ENCODE measurements at regions not wholly inside any gene's neighbourhood (a gene's known extent, or its start where the extent isn't known, plus 50 kb on each side); places are given as distances from the start of the nearest gene placed in this dataset.

- TF ChIP-seq, protein P1, sequence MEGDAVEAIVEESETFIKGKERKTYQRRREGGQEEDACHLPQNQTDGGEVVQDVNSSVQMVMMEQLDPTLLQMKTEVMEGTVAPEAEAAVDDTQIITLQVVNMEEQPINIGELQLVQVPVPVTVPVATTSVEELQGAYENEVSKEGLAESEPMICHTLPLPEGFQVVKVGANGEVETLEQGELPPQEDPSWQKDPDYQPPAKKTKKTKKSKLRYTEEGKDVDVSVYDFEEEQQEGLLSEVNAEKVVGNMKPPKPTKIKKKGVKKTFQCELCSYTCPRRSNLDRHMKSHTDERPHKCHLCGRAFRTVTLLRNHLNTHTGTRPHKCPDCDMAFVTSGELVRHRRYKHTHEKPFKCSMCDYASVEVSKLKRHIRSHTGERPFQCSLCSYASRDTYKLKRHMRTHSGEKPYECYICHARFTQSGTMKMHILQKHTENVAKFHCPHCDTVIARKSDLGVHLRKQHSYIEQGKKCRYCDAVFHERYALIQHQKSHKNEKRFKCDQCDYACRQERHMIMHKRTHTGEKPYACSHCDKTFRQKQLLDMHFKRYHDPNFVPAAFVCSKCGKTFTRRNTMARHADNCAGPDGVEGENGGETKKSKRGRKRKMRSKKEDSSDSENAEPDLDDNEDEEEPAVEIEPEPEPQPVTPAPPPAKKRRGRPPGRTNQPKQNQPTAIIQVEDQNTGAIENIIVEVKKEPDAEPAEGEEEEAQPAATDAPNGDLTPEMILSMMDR (IDR thresholded peaks at IDR 0.05; ENCODE audit: borderline replicate concordance, insufficient read depth, low read depth, low read length): no peak
- H3K4me3 ChIP-seq (ENCODE audit: low read depth, low read length): no peak overlapping the region
Measured at GRCh38 chr3:104594491-104594890, 772.2 kb upstream of the ALCAM start.

DNA sequence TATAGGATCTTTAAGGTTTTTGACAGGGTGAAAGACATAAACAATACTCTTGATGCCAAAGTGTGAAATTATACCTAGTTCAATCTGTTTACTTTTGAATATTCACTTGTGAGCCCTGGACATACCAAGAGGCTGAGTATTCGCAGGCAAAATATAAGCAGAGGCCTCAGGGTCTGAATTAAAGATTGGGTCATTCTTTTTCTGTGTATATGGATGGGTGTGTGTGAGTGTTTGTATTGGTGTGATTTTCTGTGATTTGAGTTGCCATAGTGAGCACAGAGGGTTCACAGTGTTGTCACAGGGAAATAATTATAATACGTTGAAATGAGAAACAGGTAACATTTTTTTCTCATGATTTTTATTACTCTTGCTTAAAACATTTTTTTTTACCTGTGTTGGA is 770.7 kb upstream of the ALCAM start:
- TF ChIP-seq, protein P1 (IDR thresholded peaks at IDR 0.05; ENCODE audit: borderline replicate concordance, insufficient read depth, low read depth, low read length): no peak
- no peak overlapping the region for H3K4me3 ChIP-seq (ENCODE audit: low read depth, low read length)

DNA sequence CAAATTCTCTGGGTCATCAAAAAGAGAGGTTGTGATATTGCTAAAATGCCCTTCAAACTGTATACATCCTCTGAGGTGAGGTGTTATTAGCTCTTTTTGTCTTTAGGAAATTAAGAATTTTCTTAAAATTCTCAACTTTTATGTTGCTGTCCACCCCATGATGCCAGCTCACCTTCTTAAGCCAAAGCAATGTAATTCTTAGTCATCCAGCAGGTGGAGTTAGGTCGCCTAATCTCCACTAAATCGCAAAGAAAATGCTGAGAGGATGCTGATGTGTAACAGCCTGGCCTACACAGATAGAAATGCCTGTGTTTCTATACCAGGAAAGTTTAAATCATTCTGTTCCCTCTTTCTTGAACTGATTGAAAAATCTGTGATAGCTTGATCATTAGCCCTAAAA is 770.2 kb upstream of the ALCAM start:
- TF ChIP-seq, protein P1 (IDR thresholded peaks at IDR 0.05; ENCODE audit: borderline replicate concordance, insufficient read depth, low read depth, low read length): peak; percentile 52; the same call in 1 of the 2 replicates
- no peak overlapping the region for H3K4me3 ChIP-seq (ENCODE audit: low read depth, low read length)

GRCh38 chr3:104598848-104599511 is 767.7 kb upstream of the ALCAM start:
- TF ChIP-seq, protein P1 (IDR thresholded peaks at IDR 0.05; ENCODE audit: borderline replicate concordance, insufficient read depth, low read depth, low read length): no peak

DNA sequence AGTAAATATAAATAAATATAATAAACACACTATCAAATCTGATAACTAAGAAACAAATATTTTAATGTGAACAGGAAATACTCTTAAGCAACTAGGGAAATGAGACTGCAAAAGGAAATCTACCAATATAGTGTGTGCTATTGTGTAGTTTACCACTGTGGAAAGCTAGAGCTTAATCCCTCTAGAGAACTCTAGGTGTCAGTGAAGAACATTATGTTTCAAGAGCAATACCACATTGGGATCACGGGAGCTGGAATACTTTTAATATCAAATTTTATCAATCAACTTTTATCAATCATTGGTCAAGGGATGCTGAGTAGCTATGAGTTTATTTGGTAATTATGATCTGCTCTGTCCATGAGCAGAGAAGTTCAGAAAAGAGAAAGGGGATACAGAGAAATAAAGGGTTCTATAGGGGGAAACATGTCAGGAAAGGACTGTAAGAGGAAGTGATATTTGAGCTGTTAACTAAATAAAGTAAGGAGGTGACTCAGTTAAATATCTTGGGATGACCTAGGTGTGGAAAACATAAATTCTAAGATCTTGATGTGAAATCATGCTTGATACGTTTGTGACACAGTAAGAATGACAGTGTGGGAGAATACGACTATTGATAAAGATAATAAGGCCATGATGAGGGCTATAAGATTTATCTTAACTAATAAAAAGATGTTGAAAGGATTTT is 762.2 kb upstream of the ALCAM start:
- H3K4me3 ChIP-seq (ENCODE audit: low read depth, low read length): no peak overlapping the region
- TF ChIP-seq, protein P1 (IDR thresholded peaks at IDR 0.05; ENCODE audit: borderline replicate concordance, insufficient read depth, low read depth, low read length): no peak

More at GRCh38 chr3:104598848-104599511, 767.7 kb upstream of the ALCAM start:
- no peak overlapping the region for H3K4me3 ChIP-seq (ENCODE audit: low read depth, low read length)

DNA sequence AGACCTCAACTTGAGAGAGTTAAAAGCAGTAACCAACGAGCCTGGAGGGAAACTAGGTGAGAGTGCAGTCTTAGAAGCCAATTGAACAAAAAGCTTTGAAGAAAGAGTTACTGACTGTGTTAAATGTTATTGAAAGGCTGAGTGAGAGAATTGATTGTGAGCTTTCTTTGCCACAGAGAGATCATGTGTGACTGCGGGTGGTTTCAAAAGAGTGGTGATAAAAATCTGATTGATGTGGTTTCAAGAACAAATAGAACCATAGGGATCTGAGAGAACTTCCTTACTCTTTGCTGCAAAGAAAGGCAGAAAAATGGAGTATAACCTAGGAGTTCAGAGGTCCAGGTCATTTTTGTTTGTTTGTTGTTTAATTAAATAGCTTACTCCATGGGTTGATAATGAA is 759.9 kb upstream of the ALCAM start:
- TF ChIP-seq, protein P1 (IDR thresholded peaks at IDR 0.05; ENCODE audit: borderline replicate concordance, insufficient read depth, low read depth, low read length): no peak

More for the DNA sequence above, 759.9 kb upstream of the ALCAM start:
- H3K4me3 ChIP-seq (ENCODE audit: low read depth, low read length): no peak overlapping the region
